Hypothalamus (tissue), 51 donors: ENCODE measurements at regions not wholly inside any gene's neighbourhood (a gene's known extent, or its start where the extent isn't known, plus 50 kb on each side); places are given as distances from the start of the nearest gene placed in this dataset.
"Not testable (repeated sequence)": the region's sequence is repeated elsewhere in the genome, so short reads cannot be mapped to it uniquely, and the experiment has no call there.

Experiments used
- DNase-seq, 51 donors: peaks; one replicate each; lab custom pipeline; 2025; lab: John Stamatoyannopoulos, UW

DNA sequence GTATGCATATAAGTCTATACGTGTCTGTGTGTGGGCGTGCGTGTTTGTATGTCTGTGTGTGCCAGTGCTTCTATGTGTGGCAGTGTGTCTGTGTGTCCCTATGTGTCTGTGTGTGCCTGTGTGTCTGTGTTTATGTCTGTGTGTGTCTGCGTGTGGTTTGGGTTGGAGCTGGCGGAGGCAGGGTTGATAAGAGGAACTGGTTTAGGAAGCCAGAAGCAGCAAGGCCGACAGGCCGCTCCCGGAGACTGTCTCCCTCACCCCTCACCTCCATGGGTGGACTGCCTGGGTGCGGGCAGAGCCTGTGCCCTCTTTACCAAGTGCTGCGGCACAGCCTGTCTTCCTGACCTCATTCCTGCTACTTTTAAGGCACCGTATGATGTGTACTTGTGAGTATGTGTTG is 327.1 kb upstream of the B3GAT1 start:
- no peak for DNase-seq

DNA sequence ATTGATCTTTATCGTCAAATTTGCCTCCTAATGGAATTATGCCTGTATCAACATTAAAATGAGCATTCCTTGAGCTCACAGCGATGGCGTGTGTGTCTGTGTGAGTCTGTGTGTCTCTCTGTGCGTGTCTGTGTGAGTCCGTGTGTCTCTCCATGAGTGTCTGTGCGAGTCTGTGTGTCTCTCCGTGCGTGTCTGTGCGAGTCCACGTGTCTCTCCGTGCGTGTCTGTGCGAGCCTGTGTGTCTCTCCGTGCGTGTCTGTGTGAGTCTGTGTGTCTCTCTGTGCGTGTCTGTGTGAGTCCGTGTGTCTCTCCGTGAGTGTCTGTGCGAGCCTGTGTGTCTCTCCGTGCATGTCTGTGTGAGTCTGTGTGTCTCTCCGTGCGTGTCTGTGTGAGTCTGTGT is 326.5 kb upstream of the B3GAT1 start:
- DNase-seq: no peak

DNA sequence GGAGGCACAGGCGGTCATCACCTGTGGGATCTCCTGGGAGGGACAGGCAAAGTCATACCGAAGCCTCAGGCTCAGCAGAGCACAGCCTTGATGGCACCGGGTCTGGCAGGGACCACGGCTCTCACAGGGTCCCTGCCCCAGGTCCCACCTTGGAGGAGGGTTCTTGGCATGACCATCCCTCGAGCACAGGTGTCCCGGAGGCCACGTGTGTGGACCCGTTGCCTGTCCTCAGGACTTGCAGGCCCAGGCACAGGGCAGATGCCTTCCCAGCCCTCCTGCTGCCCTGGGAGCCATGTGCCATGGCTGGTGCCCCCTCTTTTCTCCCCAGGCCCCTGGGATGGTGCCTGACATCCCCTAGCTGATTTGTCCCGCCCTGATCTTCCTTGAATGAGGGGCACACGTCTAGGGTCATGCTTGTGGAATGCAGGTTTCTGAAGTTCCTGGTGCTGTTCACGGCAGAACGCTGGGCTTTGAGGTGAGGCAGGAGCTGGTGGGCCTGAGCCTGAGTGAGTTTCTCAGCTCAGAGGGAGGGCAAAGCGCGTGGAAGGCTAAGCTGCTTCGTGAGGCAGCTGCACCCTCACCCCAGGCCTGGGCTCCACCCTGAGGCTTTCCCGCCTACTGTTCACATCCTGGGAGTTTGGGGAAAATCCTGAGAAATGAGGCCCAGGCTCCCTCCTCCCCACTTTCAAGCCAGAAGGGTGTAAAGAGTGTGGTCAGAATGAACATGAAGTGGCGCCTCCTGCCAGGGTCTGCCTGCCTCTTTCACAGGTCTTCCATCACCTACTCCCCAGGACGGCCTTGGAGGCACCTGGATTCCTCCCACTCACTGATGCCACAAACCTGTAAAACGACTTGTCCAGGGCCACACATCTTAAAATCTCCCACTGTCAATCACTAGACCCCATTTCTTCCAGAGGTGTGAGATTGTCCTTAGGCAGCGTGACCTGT is 325.8 kb upstream of the B3GAT1 start:
- DNase-seq: no peak

DNA sequence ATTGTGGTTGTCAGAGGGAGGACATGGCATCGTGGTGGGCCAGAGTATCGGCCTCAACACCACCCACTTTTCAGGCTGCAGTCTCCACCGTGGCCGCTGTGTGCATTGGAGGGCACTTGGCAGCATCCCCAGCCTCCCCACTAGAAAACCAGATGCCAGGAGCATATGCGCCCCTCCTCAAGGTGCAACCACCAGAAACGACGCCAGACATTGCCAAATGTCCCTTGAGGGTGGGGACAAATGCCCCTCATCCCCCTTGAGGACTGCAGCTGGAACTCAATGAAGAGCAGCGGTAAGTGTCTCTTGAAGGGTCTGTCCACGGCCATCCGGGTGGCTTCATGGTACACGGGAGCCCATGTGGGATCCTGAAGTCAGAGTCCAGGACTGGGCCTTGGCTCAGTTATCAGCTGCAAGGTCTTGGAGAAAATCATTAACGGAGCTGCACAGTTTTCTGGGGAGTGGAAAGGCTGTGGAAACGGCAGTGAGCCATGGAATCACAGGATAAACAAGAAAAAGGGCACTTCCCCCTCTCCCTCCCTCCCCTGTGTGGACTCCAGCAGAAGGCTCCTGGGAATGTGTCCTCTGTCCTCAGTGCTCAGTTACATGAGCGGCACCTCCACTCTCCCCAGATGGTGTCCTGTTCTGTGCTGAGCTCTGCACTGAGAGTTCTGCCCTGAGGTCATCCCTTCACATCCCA is 324.4 kb upstream of the B3GAT1 start:
- no peak for DNase-seq

DNA sequence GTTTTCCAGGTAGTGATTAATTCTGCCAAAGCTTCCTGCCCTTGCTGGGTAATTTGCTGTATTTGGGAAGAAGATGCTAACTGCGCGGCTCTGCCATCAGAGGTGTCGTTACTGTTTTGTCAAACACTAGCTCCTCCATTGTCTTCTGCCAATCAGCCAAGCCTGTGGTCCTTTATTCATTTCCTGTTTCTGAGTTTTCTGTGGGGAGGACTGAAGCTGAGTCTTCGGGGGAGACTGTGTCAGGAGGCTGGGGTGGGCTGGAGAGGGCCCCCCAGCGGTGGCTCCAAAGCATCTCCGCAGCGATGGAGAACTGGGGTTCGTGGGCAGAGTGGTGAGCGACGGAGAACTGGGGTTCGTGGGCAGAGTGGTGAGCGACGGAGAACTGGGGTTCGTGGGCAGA is 322.9 kb upstream of the B3GAT1 start:
- no peak for DNase-seq

DNA sequence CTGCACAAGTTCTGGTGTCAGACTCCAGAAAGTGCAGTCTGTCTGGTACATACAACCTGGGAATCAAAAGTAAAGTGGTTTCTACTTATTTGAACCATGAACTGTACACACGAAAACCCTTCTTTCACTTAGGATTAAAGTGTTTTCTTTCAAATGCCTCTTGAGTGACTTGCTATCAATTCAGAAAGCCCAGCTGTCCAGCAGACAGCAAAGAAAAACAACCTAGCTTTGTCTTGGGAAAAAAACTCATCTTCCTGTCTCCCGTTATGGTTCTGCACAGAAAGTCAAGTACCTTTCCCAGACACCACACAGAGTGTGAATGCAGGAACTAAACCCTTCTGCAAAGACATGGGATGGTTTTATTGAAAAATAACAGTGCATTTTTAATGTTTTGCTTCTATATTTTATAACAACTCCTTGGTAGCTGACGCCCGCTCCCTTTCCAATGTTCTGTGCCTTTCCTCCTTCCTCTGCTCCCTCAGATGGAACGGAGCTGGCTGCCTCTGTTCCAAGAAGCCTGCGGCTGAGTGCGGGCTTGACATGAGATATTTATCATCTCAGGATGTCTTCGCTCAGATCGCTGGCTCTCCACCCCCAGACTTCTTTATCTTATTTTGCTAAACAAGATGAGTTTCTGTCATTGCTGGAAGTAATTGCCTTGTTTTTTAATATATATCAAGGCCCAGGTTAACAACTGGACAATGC is 322.3 kb upstream of the B3GAT1 start:
- peak in 1 of 51 donors; percentile 5 for DNase-seq

DNA sequence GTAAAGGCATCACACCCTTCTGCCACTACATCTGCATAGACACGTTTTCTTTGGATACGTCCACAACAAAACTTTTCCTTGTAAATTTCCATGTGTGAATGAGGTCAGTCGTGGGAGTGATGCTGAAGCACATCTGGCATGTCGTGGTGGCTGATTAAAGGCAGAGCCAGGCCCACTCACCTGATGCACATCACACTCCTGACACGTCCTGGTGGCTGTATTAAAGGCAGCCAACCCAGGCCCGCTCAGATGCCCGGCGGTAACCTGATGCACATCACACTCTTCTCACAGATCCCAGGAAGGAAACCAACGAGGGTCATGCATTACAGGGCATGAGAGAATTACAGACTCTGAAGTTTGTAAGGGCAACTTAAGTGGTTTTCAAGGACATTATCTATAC is 321.6 kb upstream of the B3GAT1 start:
- no peak for DNase-seq

DNA sequence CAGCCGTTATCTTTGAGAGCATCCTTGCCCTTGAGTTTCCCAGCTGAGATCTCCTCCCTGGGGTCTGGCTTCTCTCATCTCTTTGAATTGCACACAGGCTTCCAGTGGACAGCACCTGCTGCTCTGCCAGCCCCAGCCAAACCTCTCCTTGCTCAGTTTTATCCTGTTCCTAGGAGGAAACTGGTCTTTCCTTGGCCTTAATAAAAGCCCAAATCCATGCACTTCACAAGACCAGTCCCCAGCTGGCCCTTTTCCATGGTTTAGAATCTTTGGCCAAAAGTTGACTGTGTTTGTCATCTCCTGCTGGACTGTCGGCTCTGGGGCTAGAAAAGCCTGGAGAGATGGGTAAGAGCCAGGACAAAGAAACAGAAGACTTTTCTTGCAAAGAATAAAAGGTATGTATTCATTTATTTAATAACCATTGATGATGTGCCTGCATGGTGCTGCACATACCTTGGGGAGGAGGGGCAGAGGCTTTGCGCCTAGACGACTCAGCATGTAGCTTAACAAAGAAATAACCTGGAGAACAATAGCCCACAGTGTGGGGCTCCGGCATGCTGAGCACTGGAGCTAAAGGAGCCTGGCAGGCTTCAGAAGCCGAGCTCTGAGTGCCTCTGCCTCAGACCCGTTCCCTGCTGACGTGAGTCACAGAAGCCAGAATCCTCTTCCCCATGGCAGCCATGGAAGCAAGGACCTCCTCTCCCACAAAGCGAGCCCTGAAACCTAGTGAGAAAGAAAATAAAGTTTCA is 319.3 kb upstream of the B3GAT1 start:
- DNase-seq: no peak

DNA sequence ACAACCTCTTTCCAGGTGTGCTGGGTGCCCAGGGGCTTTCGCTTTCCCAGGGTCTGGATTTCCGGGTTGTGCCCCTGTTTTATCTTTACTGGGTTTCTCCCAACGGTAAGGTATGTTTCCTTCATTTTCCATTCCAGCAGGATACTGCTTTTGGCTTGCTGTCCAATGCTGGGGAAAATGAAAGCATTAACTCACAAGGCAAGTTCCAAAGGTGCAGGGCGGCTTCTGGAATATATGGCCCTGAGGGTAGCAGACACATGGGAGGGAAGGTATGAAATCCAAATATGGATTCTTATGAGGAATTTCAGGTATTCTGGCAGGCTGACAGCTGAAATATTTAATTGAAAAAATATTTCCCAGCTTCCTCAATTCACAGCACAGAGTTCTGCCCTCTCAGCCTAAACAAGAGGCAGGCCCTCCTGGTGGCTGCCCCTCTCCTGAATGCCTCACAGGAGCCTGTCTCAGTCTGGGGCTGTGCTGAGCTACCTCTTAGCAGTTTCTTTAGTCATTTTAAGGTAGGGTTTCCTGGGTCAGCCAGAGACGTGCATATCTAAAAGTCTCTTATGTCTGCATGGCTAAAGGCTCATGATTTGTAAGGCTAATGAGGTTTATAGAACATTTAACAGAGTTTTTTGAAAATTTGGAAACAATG is 318.6 kb upstream of the B3GAT1 start:
- no peak for DNase-seq

DNA sequence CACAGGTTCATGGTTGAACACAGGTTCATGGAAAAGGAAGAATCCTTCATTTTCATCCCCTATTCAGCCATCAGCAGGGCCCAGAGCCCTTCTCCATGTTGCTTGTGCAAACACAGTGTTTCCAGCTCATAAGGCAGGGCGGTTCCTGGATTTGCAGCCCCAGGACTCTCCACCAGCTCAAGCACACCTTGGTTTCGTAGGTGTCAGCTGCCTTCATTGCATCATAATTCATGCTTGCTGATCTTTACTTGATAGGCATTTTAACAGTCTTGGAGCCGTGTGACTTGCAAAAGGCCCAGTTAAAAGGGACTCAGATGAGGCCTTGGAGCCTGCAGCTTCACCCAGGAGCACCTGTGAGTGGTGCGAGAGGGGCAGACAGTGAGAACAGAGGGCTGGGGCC is 318.1 kb upstream of the B3GAT1 start:
- no peak for DNase-seq

DNA sequence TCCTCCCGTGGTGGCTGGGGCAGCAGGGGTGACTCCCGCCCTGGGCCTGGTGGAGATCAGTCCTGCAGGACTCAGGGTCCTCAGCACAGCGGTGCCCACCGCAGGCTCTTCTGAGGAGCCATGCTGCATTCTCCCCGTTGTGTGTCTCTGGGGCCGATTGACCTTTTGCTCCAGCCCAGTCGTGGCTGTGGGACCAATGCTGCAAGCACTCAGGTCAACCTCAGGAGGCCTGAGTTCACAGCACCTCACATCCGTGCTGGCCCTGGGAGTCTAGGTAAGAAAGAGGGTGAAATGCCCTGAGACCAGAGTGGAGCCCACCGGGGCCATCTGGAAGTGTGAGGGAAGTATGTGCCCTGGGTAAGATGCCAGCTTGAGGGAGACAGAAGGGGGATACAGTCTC is 316.1 kb upstream of the B3GAT1 start:
- no peak for DNase-seq

DNA sequence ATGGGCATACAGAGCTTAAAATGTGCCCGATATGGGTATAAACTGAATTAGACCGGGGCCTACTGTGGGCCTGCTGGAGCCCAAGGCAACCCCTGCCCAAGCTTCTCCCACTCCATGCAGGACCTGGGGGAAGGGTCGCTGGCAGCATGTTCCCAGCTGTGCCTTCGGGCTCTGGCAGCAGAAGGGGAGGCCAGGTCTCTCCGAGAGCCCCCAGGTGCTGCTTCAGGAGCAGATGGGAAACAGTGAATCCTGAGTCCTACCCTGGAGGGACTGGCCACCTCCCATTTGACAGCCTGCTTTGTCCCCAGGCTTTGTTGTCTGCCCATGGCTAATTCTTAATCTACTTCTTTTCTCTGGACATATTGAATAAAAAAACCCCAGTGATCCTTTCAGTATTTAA is 315.6 kb upstream of the B3GAT1 start:
- DNase-seq: no peak

DNA sequence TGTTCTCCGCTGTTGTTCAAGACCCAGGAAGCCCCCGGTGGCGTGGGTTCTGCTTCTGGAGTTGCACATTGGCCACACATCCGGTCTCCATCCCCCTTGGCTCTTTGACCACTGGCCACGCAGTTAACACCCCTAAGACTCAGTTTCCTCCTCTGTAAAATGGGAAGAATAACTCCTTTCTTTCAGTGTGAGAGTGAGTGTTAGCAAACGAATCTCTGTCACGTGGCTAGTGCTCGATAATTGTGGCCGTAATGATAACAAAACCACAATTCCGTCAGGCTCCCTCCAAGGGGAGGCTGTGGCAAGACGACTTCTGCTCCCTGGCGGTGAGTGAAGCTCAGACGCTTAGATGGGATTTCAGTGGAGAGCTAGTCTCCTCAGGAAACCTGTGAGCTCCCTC is 315.2 kb upstream of the B3GAT1 start:
- no peak for DNase-seq

DNA sequence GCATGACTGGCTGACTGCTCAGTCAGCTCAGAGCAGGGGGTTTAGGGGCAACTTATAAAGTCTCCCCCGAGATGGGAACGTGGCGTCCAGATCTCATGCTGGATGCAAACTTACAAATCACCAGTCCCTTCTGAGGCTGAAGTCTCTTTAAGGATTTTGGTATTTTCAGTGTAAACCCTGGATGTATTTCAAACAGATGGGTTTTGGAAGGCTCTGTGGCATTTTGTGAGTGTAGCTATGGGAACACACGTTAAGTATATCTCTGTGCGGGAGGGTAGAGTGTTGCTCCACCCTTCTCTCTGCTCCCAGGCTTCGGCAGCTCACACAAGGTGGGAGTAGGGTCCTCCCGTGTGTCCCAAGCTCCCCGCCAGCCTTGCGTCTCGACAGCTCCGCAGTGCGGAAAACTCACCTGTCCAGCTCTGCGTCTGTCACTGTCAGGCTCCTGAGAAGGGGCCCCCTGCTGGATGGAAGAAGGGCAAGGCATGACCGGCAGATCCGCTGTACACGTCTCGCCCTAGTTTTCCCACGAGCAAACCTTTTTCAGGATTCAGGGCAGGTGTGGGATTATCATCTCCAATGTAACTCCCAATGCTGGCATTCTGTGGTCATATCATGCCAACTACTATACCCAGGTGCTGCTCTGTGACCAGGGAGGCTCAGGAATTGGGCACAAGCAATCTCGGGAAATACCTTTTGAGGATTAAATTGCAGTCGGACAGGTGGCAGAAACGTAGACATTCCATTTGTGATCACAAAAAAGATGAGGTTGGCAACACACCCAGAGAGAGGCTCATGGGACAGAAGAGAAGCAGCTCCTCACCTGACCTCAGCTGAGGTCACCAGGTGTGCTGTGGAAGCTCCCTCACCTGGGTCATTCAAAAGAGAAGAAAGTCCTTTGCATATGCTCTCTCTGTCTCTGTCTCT is 313.9 kb upstream of the B3GAT1 start:
- peak in 1 of 51 donors; percentile 14 for DNase-seq

DNA sequence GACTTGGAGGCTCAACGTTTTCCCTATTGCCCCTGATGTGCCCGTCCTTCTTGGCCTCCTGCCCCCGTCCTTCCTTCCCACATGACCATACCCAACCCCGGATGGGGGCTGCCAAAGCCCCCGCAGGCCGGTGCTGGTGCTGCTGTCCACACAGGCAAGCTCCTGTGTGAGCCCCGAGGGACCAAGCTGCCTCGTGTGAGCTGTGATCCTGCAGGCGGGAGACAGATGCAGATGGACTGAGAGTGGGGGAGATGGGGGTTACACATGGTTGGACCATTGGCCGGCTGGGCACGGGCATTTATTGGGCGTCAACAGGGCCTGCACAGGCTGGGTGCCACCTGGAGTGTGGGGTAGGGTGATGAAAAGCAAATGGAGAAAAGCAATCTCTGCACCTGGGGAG is 313.2 kb upstream of the B3GAT1 start:
- no peak for DNase-seq

DNA sequence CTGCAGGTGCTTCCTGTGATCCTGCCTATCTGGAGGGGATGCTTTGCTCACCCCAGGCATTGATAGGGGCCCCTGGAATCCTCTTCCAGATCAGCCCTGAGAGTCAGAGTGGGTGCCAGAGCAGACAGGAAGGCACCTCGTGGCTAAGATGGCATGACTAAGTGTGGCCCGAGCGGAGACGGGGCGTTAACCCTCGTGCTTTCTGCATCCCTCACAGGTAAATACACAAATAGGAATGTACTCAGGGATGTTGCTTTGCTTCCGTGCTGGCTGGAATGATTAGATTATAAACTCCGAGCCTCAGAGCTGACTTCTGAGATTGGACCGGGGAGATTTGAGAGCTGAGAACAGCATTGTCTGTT is 312.7 kb upstream of the B3GAT1 start:
- no peak for DNase-seq

DNA sequence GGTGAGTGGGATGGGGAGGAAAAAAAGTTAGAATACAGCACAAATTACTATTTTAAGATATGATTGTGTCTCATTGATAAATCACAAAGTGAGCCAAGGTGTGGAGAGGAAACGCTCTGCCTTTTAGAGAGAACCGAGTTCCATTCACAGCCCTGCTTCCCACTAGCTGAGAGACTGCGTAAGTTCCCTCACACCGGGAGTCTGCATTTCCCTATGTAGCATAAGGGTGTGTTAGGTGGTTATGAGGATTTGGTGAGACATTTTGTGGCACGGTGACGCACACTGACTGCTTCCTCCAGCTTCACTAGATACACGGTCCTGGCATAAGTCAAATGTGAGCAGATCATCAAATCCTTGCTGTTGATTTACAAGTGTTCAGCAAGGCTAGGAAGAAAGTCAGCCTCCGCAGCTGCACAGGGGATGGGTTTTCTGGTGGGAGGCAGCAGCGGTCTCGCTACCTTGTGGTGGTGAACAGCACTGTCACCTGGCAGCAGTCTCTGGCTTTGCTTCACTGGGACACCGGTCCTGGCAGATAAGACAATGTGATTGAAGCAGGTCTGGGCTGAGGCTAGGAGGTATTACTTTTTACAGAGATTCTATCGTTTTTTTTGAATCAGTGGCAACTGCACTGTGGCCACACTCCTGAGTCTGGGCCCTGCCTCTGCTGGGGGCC is 312.2 kb upstream of the B3GAT1 start:
- peak in 1 of 51 donors; percentile 20 for DNase-seq

DNA sequence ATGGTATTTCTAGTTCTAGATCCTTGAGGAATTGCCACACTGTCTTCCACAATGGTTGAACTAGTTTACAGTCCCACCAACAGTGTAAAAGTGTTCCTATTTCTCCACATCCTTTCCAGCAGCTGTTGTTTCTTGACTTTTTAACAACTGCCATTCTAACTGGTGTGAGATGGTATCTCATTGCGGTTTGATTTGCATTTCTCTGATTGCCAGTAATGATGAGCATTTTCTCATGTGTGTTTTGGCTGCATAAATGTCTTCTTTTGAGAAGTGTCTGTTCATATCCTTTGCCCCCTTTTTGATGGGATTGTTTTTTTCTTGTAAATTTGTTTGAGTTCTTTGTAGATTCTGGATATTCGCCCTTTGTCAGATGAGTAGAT is 308.6 kb upstream of the B3GAT1 start:
- DNase-seq: not testable (repeated sequence)
